GM18505 (cell line): ENCODE measurements at regions not wholly inside any gene's neighbourhood (a gene's known extent, or its start where the extent isn't known, plus 50 kb on each side); places are given as distances from the start of the nearest gene placed in this dataset.
"Not testable (repeated sequence)": the region's sequence is repeated elsewhere in the genome, so short reads cannot be mapped to it uniquely, and the experiment has no call there.

Source experiments
- ATAC-seq: cut with Tn5 transposase; IDR thresholded peaks from one replicate; pipeline ENCODE4 v1.9.1; 2021; ENCODE audit not compliant: unreplicated experiment
- POLR2A ChIP-seq: IDR thresholded peaks from 4 replicates; pipeline ENCODE4 v1.6.1; 2011; ENCODE audit warnings: borderline replicate concordance; ENCODE audit not compliant: insufficient read depth, insufficient read length; ENCODE audit errors: extremely low read depth

- no peak for TF ChIP-seq POLR2A
- no peak for ATAC-seq
Measured at GRCh38 chrX:129361576-129361975, 161.7 kb downstream of the SMARCA1 start.

GRCh38 chrX:129360175-129360574, 163.1 kb downstream of the SMARCA1 start:
- no peak for TF ChIP-seq POLR2A
- ATAC-seq: peak; percentile 89

- ATAC-seq: peak; percentile 54
- TF ChIP-seq POLR2A: no peak
Measured at GRCh38 chrX:129359269-129359668, 164.0 kb downstream of the SMARCA1 start.

GRCh38 chrX:129357428-129357827, 165.9 kb downstream of the SMARCA1 start:
- not testable (repeated sequence) for ATAC-seq

GRCh38 chrX:129347291-129347690, 176.0 kb downstream of the SMARCA1 start:
- peak; percentile 76 for ATAC-seq
- TF ChIP-seq POLR2A: no peak

GRCh38 chrX:129346574-129346973, 176.7 kb downstream of the SMARCA1 start:
- no peak for TF ChIP-seq POLR2A
- no peak for ATAC-seq

GRCh38 chrX:129337264-129337663, 186.0 kb downstream of the SMARCA1 start:
- ATAC-seq: not testable (repeated sequence)

- ATAC-seq: no peak
- TF ChIP-seq POLR2A: no peak
Measured at GRCh38 chrX:129323115-129323514, 200.2 kb downstream of the SMARCA1 start.

- no peak for ATAC-seq
- no peak for TF ChIP-seq POLR2A
Measured at GRCh38 chrX:129318375-129318774, 204.9 kb downstream of the SMARCA1 start.

GRCh38 chrX:129316461-129316860, 206.8 kb downstream of the SMARCA1 start:
- TF ChIP-seq POLR2A: no peak
- no peak for ATAC-seq

- no peak for ATAC-seq
- no peak for TF ChIP-seq POLR2A
Measured at GRCh38 chrX:129310000-129310399, 213.3 kb downstream of the SMARCA1 start.

GRCh38 chrX:129262912-129263311, 260.4 kb downstream of the SMARCA1 start:
- no peak for ATAC-seq
- TF ChIP-seq POLR2A: no peak

- ATAC-seq: not testable (repeated sequence)
Measured at GRCh38 chrX:129255516-129255915, 267.8 kb downstream of the SMARCA1 start.

GRCh38 chrX:129249563-129249962, 273.7 kb downstream of the SMARCA1 start:
- no peak for TF ChIP-seq POLR2A
- no peak for ATAC-seq

GRCh38 chrX:129247642-129248041, 275.6 kb downstream of the SMARCA1 start:
- ATAC-seq: no peak
- no peak for TF ChIP-seq POLR2A
